SK-N-DZ (cell line): ENCODE measurements at regions not wholly inside any gene's neighbourhood (a gene's known extent, or its start where the extent isn't known, plus 50 kb on each side); places are given as distances from the start of the nearest gene placed in this dataset.

Experiments
- DNase-seq: peaks from one replicate; pipeline ENCODE4 v3.0.0-alpha.2; 2015; ENCODE audit warnings: low spot score

DNA sequence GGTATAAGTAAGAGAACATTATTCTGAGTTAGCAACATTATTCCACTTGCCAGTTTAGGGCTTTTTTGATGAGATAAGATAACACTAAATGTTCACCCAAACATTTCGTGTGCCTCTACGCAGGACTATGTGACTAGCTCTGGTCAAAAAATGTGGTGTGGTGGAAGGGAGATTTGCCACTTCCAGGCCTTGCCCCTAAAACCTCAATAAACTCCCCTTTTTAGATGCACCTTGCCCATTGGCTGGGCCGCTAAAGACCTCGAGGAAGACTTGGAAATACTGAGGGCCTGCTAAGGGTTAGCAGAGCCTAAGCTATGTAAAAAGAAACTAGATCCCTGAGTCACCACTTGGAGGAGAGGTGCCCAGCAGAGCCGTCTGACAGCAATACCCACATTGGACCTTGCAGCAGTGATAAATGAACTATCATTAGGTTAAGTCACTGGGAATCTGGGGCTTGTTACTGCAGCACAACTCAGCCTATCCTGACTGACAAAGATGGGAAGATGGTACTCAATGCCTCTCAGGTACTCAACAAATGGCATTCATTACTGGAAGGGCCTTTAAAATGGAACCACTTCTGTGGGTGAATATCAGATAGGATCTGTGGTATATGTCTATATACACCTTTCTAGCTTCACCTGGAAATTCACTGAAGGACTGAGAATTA, 331.5 kb upstream of the TLE3 start:
- no peak for DNase-seq

DNA sequence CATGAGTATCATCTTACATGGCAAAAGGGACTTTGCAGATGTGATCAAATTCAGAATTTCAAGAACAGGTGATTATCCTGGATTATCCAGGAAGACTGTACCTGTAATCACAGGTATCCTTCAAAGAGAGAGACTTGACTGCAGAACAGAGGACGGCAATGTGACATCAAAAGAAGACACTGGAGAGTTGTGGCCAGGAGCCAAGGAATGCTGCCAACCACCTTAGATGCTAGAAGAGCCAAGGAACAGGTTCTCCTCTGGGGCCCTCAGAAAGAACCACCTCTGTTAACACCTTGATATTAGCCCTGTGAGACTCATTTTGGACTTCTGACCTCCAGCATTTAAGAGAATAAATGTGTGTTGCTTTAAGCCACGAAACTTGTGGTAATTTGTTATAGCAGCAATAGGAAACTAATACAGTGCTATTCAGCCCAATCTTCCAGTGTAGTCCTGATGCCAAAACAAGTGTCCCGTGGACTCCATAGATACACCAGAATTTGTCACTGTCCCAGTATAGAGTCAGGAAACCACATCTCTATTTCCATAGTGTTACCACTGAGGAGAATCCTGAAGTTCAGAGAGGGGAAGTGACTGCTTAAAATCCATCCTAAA, 330.6 kb upstream of the TLE3 start:
- no peak for DNase-seq

DNA sequence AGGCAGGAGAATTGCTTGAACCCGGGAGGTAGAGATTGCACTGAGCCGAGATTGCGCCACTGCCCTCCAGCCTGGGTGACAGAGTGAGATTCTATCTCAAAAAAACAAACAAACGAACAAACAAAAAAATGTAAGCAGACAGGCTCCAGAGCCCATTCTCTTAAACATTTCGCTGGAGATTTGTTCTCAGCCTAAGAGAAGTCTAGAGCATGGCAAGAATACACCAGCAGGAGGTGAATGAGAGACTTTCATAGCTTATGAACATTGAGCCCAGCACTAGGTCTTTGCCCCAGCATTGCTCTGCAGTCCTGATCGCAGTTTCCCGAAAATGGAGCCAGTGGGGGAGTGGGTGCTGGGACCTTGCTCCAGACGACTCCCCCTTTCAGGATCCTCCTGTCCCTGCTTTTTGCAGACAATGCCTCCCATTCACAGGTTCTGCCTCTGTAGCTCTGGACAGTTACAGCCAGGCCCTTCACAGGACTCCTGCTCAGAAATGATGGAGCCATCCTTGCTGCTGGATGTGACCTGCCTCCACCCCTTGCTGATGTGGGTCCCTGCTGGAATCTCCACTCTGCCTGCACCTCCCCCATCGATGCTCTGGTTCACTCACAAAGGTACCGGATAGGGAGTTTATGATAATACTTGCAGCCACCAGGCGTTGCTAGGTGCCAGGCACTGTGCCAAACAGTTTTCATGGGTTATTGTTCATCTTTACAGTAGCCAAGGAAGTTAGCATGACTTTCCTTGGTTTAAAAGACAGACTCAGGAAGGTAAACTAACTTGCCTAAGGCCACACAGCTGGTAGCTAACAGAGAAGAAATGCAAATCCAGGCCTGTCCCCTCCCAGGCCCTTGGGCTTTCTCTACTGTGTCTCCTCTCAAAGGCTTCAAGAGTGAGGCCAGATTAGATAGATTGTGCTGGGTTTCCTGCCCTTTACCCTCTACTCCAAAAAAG, 329.7 kb upstream of the TLE3 start:
- DNase-seq = no peak

DNA sequence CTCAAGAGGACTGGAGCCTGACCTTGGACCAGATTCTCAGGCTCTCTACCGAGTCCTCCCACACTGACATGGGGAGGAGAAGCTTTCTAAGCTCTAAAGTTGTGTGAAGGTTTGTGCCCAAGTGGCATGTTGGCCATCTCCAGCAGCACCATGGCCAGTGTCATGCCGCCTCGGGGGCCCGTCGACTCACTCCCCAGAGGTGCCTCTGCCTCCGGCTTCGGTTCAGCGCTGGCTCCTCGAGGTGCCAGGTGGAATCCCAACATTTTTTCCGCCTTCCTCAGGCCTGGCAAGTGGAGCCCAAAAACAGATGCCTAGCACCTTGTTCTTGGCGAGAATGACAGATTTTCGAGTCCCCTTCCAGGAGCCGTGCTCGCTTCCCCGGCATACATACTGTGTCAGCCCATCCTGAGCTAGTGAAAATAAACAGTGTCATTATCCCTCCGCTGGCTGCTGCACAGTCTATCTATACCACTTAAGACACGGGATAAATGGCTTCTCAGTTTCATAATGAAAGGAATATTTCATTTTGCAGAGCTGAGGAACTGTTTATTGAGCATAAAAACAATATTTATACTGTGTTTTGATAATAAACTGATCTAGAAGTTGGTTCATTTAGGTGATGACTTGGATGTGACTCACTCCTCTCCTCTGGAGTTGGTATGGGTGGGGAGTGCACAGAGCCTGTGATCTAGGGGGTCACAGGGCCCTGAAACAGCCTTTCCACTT, 328.5 kb upstream of the TLE3 start:
- DNase-seq = no peak

DNA sequence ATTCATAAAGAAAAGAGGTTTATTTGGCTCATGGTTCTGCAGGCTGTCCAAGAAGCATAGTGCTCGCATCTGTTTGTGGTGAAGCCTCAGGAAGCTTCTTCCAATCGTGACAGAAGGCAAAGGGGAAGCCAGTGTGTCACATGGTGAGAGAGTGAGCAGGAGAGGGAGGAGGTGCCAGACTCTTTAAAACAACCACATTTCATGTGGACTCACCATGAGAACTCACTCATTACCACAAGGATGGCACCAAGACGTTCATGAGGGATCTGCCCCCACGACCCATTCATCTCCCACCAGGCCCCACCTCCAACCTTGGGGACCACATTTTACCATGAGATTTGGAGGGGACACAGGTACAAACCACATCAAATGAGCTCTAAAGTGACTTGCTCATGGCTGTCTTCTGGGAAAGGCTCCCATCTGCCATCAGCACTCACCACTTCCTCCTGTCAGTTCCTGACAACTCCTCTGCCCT, 327.3 kb upstream of the TLE3 start:
- no peak for DNase-seq

DNA sequence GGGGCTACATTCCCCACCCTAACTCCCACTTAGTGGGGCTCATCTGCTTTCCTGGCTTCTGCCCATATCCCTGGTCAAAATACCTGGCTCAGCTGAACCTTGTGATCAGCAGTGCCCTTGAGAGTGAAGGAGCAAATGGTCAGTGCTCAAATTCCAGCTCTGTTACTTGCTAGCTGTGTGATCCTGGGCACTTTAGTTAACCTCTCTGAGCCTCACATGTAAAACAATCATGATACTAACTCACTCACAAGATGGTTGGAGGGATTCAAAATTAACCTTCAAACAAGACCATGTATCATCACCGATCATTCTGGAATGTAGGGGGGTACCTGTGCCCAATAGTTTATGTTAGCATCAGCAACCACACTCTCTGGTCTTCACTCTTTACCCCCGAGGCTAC, 325.6 kb upstream of the TLE3 start:
- no peak for DNase-seq

DNA sequence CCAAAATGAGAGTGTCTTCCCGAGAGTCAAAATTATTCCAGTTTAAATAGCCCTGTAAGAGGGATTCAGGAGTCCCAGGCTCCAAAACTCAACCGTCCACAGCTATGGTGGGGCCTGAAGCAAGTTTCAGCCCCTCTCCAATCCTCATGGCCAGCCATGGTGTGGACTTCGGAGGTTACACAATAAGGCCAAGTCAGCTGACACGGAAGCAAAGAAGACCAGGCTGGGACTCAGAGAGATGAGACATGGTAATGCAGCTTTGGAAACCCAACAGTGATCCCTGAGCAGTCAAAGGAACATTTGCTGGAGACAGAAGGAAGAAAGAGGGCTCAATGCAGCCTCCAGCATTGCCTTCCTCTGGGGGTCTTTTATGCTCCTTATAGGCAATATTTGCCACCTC, 324.6 kb upstream of the TLE3 start:
- DNase-seq = no peak

DNA sequence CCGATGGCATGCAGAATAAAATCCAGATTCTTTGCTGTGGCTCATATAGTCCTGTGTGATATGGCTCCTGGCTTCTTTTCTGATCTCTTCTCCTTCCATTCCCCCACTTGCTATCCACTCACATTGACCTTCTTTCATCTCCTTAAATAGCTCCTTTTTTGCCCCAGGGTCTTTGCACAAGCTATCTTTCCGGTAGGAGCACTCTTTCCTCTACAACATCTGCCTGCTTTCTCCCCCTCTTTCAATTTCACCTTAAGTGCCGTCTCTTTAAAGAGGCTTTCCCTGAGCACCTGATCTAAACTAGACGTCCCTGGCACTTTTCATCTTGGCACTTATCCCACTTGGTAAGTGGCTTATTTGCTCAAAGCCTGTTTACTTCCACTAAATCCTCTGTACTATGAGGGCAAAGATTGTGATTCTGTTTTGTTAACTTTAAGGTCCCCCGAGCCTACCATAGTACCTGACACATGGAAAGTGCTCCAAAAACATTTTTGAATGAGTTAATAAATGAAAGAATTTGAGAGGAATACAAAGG, 323.3 kb upstream of the TLE3 start:
- DNase-seq = no peak

DNA sequence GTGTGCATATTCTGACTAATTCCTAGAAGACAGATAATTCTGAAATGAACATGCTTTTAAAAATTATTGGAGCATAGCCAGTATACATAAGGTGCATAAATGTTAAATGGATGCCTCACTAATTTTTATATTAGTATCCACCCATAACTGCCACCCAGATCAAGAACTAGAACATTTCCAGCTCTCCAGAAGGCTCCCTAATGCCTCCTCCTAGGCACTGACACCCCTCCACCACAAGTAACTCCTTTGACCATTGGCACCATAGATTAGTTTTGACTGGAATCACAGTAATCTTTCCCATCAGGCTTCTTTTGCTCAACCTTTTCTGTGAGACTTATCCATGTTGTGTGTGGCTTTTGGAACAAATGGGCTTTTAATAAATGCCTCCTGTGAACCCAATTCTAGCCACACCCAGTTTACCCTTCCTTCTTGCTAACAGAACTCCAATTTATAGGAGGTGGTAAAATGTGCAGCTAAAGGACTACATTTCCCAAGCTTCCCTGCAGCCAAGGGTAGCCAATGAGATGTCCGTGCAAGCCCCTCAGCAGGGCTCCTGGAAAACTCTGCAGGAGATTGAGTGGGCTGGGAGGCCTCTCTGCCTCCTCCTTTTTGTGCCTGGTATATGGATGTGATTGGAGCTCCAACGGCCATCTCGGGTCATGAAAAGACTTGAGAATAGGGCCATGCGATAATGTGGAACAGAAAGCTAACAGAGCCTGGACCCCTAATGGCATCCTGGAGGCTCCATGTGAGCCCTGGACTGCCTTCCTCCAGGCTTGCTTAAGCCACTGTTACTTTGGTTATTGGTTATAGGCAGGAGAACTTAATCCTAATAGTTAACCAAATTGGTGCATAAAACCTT, 322.6 kb upstream of the TLE3 start:
- DNase-seq = peak; percentile 80

DNA sequence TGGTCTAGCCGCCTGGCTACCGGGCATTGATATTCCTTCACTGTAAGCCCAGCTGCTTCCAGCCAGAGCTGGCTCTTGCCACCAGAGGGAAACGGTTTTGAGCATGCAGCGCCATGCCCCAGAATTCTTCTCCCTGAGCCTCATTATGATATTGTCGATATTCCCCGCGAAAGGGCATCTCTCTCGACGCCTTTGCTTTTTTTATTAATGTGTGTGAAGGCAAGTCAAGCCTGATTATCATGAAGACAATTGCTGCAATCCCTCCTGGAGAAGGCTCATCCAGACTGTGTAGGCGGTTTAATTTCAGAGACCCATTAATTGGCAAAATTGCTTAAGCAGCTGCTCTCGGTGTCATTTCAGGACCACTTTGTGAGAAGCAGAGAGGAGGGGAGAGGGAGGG, 321.2 kb upstream of the TLE3 start:
- DNase-seq = no peak

DNA sequence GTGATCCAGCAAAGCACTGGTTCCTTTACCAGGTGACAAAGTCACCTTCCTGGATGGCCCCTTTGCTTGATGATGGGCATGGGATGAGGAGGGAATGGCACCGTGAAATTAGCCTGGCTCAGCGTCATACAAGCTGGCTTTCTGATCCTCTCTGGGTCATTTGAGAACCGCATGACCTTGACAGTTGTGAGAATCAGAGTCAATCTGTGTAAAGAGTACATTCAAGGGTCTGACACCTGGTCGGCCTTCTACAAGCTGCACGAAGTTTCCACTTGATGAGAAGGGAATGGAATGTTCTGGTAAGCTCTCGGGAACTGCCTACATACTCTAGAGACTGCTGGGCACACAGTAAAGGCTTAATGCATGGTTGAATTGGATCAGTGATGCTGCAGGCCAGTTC, 319.8 kb upstream of the TLE3 start:
- no peak for DNase-seq

DNA sequence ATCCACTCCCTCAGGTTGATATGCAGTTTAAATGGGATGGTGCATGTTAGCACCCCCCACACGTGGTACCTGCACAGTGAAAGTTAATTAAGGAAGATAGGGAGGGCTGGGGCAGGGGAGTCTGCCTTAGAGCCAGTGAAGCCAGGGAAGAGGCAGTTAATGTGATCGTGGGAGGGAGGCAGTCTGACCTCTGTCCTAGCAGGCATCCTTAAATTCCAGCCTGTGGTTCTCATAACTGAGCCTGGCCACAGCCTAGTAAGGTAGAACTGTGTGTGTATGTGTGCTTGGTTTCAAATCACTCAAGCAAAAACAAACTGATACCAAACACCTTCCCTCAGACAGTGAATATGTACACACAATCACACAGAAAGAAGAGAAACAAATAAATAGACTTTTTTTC, 319.1 kb upstream of the TLE3 start:
- no peak for DNase-seq

DNA sequence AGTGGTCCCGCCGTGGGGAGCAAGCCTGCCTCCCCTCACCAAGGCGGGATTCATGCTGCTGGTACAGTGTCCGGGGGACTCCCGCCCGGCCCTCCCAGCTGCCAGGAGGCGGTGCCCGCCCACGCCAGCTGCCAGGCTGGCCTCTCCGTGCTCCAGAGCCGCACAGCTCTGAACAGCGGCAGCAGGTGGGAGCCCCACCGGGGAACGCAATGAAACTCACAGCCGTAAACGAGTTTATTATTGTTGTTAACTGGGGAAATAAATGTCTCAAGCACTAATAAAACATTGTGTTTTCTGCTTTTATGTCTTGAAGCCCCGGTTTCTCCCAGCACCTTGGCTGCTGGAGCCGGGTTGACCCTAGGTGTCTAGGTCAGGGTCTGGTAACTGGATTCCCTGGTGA, 317.7 kb upstream of the TLE3 start:
- no peak for DNase-seq

DNA sequence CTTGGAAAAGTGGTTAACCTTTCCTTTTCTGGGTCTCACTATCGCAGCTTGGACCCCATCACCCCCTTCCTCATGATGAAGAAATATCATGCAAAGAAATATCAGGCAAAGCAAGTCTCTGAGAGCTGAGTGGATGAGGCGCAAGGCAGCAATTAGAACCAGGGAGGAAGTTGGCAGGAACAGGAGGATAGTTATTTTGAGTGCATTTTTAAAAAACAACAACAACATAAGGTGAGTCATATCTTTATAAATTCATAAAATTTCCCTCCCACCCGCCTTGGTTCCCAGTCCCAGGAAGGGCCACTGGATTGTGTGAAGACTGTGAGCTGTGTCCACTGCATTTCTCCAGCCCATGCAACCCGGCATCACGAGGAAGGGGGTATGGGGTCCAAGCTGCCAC, 316.9 kb upstream of the TLE3 start:
- DNase-seq = no peak

DNA sequence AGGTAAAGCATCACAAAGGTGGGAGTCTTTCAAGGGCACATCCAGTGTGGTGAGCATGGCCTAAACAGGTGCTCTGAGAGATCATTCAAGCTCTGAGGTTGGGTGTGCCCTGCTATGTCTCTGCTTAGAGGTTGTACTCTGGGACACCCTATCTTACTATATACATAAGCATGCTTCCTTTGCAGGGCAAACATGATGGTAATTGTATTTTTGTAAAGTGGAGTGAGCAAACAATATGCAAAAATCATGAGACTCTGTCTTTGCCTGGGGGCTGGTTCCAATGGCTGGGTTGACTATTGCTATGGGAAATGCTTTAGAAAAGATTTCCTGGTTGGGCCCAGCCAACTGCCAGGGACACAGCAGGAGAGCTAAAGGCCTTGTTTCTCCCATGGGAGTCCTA, 315.1 kb upstream of the TLE3 start:
- DNase-seq = no peak

DNA sequence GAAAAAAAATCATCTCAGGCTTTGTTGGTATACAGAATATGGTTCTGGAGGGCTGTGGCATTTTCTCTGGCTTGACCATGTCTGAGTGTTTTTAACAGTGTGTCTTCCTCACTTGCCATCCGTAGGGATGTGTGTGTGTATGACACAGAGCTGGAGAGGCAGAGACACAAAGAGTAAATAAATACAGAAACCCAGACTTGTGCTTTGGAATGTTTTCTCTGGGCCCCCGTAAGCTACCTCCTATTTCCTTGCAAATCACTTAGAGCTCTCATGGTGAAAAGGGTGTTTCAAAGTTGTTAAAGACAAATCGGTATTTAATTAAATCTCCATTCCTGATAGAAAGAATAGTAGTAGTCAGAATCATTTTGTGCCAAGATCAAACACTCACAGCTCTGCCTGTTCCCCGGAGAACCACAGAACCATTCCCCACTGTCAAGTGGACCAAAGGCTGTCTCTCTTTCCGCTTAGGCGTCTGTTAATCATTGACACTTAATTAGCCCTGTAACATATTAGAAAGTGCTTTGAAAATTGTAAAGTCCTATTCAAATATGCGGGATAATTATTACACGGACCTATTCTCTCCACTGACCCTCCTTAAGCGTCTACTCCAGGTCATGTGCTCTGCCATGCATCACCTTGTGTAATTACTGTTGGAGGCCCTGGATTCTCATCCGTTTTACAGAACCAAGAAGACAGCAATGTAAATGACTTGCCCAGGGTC, 313.6 kb upstream of the TLE3 start:
- DNase-seq = no peak

DNA sequence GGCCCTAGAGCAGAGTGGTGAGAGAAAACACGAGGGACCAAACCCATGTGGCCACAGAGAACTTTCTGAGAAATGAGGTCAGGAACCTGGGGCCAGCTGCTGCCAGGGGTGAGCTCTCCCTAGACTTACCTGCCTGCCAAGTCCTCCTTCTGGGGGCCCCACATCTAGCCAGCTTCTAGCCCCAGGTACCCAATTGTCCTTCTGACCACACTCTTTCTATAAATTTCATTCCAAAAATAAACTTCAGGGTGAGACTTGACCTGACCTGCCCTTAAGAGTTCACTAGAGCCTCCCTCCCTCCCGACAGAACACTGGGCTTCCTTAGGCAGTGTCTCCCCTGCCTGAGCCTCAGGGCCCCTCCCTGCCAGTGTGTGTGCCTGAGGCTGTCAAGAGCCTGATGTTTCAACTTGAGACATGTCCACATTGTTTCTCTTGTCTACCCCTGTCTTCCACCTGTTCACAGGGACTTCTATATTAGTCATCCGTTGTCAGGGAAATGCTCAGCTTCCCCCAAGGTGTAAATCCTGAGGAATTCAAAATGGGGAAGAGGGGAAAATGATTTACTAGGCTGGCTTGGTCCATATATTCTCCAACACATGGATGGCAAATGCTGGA, 312.8 kb upstream of the TLE3 start:
- DNase-seq = no peak

DNA sequence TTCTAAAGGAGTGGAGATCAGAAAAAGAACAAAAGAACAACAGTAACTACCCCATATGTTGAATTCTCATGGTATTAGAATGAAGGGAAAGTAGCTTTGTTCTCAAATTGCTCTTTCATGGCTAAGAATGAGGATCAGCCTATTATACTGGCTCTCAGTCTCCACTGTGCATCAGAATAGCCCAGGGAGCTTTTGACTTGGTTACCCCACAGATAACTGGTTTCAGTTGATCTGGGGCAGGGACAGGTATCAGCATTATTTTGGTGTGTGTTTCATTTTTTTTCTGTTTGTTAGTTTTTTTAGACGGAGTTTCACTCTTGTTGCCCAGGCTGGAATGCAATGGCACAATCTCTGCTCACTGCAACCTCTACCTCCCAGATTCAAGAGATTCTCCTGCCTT, 311.7 kb upstream of the TLE3 start:
- no peak for DNase-seq

DNA sequence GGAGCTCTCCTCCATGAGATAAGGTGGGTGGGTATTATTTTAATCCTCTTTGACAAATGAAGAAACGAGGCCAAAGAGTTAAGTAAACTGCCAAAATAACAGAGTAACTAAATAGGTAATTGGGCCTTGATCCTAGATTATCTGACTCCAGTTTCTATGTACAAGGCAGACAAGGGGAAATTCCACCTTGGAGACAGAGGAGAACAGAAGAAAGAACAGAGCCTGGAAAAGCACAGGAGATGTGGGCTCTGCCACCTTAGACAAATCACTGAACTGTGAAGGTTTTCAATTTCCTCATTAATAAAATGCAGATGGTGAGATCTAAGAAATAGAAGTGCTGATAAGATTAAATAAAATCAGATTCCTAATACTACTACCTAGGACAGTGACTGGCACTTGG, 310.2 kb upstream of the TLE3 start:
- no peak for DNase-seq

DNA sequence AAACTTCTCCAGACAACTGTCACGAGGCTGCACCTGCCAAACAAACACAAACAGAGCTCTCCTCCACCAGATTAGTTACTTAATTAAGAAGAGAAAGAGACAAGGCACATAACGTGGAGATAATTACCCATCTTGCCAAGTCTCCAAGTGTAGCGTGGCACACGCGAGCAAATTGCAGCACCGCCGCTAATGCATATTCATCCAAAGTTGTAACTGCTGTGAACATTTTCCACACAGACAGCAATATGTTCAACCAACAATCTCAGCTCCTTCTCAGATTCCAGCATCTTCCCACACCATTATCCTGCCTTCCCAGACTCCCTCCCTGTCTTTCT, 309.6 kb upstream of the TLE3 start:
- no peak for DNase-seq
